SK-N-MC (cell line): ENCODE measurements at regions not wholly inside any gene's neighbourhood (a gene's known extent, or its start where the extent isn't known, plus 50 kb on each side); places are given as distances from the start of the nearest gene placed in this dataset.

Experiments used
- DNase-seq: peaks from one replicate; pipeline ENCODE4 v3.0.0-alpha.2; 2011; ENCODE audit warnings: low read depth, low spot score
- H3K27ac ChIP-seq: fragments of 200-600 bp; sonication (generic); 2 replicates; pipeline ENCODE4 v1.5.1; 2016; ENCODE audit warnings: mixed run types
- H3K36me3 ChIP-seq: fragments of 200-600 bp; sonication (generic); 2 replicates; pipeline ENCODE4 v1.6.1; 2017; ENCODE audit warnings: antibody characterized with exemption, low read length, mixed read lengths; ENCODE audit not compliant: insufficient read depth
- H3K4me3 ChIP-seq: fragments of 200-600 bp; sonication (generic); 2 replicates; pipeline ENCODE4 v1.5.1; 2016
- H3K9ac ChIP-seq: fragments of 200-600 bp; sonication (generic); 2 replicates; pipeline ENCODE4 v1.8.0; 2017; ENCODE audit warnings: mixed run types, mixed read lengths; ENCODE audit not compliant: insufficient read length
- H3K9me3 ChIP-seq: fragments of 200-600 bp; sonication (generic); 2 replicates; pipeline ENCODE4 v1.6.1; 2017; ENCODE audit warnings: low read depth, mild to moderate bottlenecking, antibody characterized with exemption, low read length, moderate library complexity, mixed read lengths
- EZH2 ChIP-seq: fragments of 200-600 bp; sonication (generic); IDR thresholded peaks from one replicate; pipeline ENCODE4 v1.6.1; 2017; ENCODE audit warnings: antibody characterized with exemption
- FOXP2 ChIP-seq: optimal IDR thresholded peaks from 2 replicates; pipeline ENCODE3; 2011; ENCODE audit warnings: mild to moderate bottlenecking, moderate library complexity; ENCODE audit not compliant: insufficient read depth; ENCODE audit errors: extremely low read length, control extremely low read depth
- POLR2AphosphoS5 ChIP-seq: IDR thresholded peaks from 2 replicates; pipeline ENCODE4 v1.6.1; 2012; ENCODE audit warnings: mild to moderate bottlenecking, low read depth, low read length, borderline replicate concordance

- Histone ChIP-seq H3K27ac (no peak overlapping the region), H3K9me3 (no peaks in the 10 kb centered on the region), H3K9ac (no peak overlapping the region), H3K36me3 (no peaks in the 10 kb centered on the region), H3K4me3 (no peak overlapping the region)
- no peak for DNase-seq
- no peak for TF ChIP-seq POLR2AphosphoS5
- TF ChIP-seq EZH2 = no peak
- TF ChIP-seq FOXP2 = no peak
These were observed 148.5 kb upstream of the GYPC start for GRCh38 chr2:126507425-126507911.

GRCh38 chr2:126510356-126510755 lies 145.6 kb upstream of the GYPC start:
- H3K27ac ChIP-seq = no peak overlapping the region
- no peak for TF ChIP-seq POLR2AphosphoS5
- no peak for TF ChIP-seq FOXP2
- no peak for TF ChIP-seq EZH2
- DNase-seq = no peak
- H3K9me3 ChIP-seq = no peaks in the 10 kb centered on the region
- H3K9ac ChIP-seq = no peak overlapping the region
- H3K4me3 ChIP-seq = no peak overlapping the region
- no peaks in the 10 kb centered on the region for H3K36me3 ChIP-seq

- Histone ChIP-seq H3K4me3 (no peak overlapping the region), H3K27ac (no peak overlapping the region), H3K36me3 (no peaks in the 10 kb centered on the region), H3K9ac (no peak overlapping the region), H3K9me3 (no peaks in the 10 kb centered on the region)
- no peak for TF ChIP-seq EZH2
- TF ChIP-seq FOXP2 = no peak
- TF ChIP-seq POLR2AphosphoS5 = no peak
- DNase-seq = no peak
These were observed 145.0 kb upstream of the GYPC start for GRCh38 chr2:126510960-126511359.

- H3K4me3 ChIP-seq = no peak overlapping the region
- no peaks in the 10 kb centered on the region for H3K36me3 ChIP-seq
- H3K27ac ChIP-seq = no peak overlapping the region
- DNase-seq = no peak
- H3K9me3 ChIP-seq = no peaks in the 10 kb centered on the region
- H3K9ac ChIP-seq = no peak overlapping the region
- TF ChIP-seq POLR2AphosphoS5 (no peak), EZH2 (no peak), FOXP2 (no peak)
These were observed 143.9 kb upstream of the GYPC start for GRCh38 chr2:126512026-126512425.

- no peak for TF ChIP-seq FOXP2
- no peak for TF ChIP-seq POLR2AphosphoS5
- TF ChIP-seq EZH2 = no peak
- no peaks in the 10 kb centered on the region for H3K36me3 ChIP-seq
- H3K9ac ChIP-seq = no peak overlapping the region
- no peak overlapping the region for H3K4me3 ChIP-seq
- no peaks in the 10 kb centered on the region for H3K9me3 ChIP-seq
- H3K27ac ChIP-seq = no peak overlapping the region
- DNase-seq = no peak
These were observed 142.9 kb upstream of the GYPC start for GRCh38 chr2:126513033-126513432.

- H3K36me3 ChIP-seq = no peaks in the 10 kb centered on the region
- TF ChIP-seq FOXP2 (no peak), POLR2AphosphoS5 (no peak), EZH2 (no peak)
- H3K27ac ChIP-seq = no peak overlapping the region
- no peak overlapping the region for H3K4me3 ChIP-seq
- no peak for DNase-seq
- H3K9ac ChIP-seq = no peak overlapping the region
- no peaks in the 10 kb centered on the region for H3K9me3 ChIP-seq
These were observed 140.5 kb upstream of the GYPC start for GRCh38 chr2:126515471-126515870.

- Histone ChIP-seq H3K9ac (no peak overlapping the region), H3K36me3 (no peaks in the 10 kb centered on the region), H3K9me3 (no peaks in the 10 kb centered on the region), H3K27ac (no peak overlapping the region), H3K4me3 (no peak overlapping the region)
- TF ChIP-seq EZH2 (no peak), FOXP2 (no peak), POLR2AphosphoS5 (no peak)
- DNase-seq = no peak
These were observed 137.8 kb upstream of the GYPC start for GRCh38 chr2:126518196-126518595.

- H3K4me3 ChIP-seq = no peak overlapping the region
- H3K9me3 ChIP-seq = no peaks in the 10 kb centered on the region
- no peak for TF ChIP-seq FOXP2
- TF ChIP-seq POLR2AphosphoS5 = no peak
- TF ChIP-seq EZH2 = no peak
- no peak overlapping the region for H3K27ac ChIP-seq
- H3K9ac ChIP-seq = no peak overlapping the region
- DNase-seq = no peak
- no peaks in the 10 kb centered on the region for H3K36me3 ChIP-seq
These were observed 128.0 kb upstream of the GYPC start for GRCh38 chr2:126527836-126528490.

- no peaks in the 10 kb centered on the region for H3K36me3 ChIP-seq
- H3K9me3 ChIP-seq = no peaks in the 10 kb centered on the region
- DNase-seq = no peak
- no peak overlapping the region for H3K4me3 ChIP-seq
- H3K9ac ChIP-seq = no peak overlapping the region
- no peak overlapping the region for H3K27ac ChIP-seq
- no peak for TF ChIP-seq EZH2
- TF ChIP-seq FOXP2 = no peak
- no peak for TF ChIP-seq POLR2AphosphoS5
These were observed 124.9 kb upstream of the GYPC start for GRCh38 chr2:126531029-126531428.
